ENCODE measurements at regions not wholly inside any gene's neighbourhood (a gene's known extent, or its start where the extent isn't known, plus 50 kb on each side); places are given as distances from the start of the nearest gene placed in this dataset.

DNA sequence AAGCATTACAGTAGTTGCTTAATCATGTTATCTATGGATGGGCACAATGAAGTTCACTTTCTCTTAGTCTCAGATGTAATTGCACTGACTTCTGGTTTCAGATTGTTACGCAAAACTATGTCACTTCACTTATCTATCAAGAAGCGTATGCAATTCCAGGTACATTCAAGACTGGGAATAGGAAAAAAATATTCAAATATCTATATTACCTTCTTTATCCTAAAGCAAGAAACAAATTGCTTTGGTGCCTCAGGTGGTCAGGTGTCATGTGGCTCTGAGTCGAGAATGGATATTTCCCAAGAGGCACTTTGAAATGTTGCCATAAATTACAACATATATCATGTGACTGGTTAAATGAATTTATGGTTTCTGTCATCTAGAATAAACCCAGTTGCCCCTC, 318.6 kb downstream of the SS18 start:
- Histone ChIP-seq H3K27me3 (ENCODE audit: control insufficient read depth, extremely low read depth, insufficient read depth, low read length) (no peaks in the 10 kb centered on the region), H3K79me2 (ENCODE audit: control insufficient read depth, insufficient read depth, low read length) (no peaks in the 10 kb centered on the region), H3K4me3 (ENCODE audit: control insufficient read depth in 2 of 3, extremely low read depth in 1 of 3, insufficient read depth in 2 of 3, low read depth in 1 of 3, low read length in 3 of 3) (no peak overlapping the region), H3K27ac (ENCODE audit: control insufficient read depth, insufficient read depth, low read length) (no peak overlapping the region), H3K36me3 (ENCODE audit: control insufficient read depth in 2 of 2, extremely low read depth in 1 of 2, insufficient read depth in 2 of 2, low read length in 2 of 2) (no peaks in the 10 kb centered on the region), H3K4me1 (ENCODE audit: control insufficient read depth, extremely low read depth, insufficient read depth, low read length) (no peaks in the 10 kb centered on the region), H3K9me1 (ENCODE audit: control insufficient read depth, extremely low read depth, insufficient read depth, low read length) (no peaks in the 10 kb centered on the region), H4K20me1 (ENCODE audit: control insufficient read depth, extremely low read depth, insufficient read depth, low read length) (no peaks in the 10 kb centered on the region), H2AFZ (ENCODE audit: control insufficient read depth, low read length) (no peak overlapping the region), H3K4me2 (ENCODE audit: control insufficient read depth, extremely low read depth, insufficient read depth, low read depth, low read length) (no peak overlapping the region), H3K9ac (ENCODE audit: control insufficient read depth, extremely low read depth, insufficient read depth, low read length) (no peak overlapping the region), H3K9me3 (ENCODE audit: control insufficient read depth, low read depth, low read length) (no peaks in the 10 kb centered on the region)
- dilution Hi-C loops (cut with MboI; ENCODE audit: extremely low pct_ligation_motif_present, low sequenced_read_pairs), result no loop called here
- DNase-seq (ENCODE audit: low read depth, low spot score) (no peak), FAIRE-seq (no peak)
- TF ChIP-seq, protein P1, sequence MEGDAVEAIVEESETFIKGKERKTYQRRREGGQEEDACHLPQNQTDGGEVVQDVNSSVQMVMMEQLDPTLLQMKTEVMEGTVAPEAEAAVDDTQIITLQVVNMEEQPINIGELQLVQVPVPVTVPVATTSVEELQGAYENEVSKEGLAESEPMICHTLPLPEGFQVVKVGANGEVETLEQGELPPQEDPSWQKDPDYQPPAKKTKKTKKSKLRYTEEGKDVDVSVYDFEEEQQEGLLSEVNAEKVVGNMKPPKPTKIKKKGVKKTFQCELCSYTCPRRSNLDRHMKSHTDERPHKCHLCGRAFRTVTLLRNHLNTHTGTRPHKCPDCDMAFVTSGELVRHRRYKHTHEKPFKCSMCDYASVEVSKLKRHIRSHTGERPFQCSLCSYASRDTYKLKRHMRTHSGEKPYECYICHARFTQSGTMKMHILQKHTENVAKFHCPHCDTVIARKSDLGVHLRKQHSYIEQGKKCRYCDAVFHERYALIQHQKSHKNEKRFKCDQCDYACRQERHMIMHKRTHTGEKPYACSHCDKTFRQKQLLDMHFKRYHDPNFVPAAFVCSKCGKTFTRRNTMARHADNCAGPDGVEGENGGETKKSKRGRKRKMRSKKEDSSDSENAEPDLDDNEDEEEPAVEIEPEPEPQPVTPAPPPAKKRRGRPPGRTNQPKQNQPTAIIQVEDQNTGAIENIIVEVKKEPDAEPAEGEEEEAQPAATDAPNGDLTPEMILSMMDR (optimal IDR thresholded peaks at IDR 0.05 in 1 of 3, IDR thresholded peaks at IDR 0.05 in 1 of 3, conservative IDR thresholded peaks at IDR 0.05 in 1 of 3; ENCODE audit: extremely low read depth in 1 of 3, insufficient read depth in 2 of 3, low read length in 3 of 3), result no peak
- no peak for TF ChIP-seq EZH2 (IDR thresholded peaks at IDR 0.05; ENCODE audit: low read length)

DNA sequence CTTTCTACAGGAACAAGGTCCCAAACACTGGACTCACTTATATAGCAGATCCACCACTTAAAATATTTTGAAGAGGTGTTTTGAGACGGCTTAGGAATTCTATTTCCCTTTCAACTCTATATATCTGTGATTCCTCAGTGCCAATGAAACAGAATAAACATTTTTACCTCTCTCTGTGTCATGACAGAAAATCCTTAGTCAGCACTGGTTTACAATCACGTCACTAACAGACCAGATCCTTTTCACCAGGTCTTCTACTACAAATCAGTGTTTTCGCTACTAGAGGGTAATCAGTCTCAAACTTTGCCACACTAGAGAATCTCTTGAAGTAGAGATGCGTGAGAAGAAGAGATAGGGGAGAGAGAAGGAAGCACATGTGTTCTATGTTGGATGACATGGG, 325.6 kb downstream of the SS18 start:
- FAIRE-seq, result no peak
- dilution Hi-C loops (cut with MboI; ENCODE audit: extremely low pct_ligation_motif_present, low sequenced_read_pairs), result no loop called here
- TF ChIP-seq, protein P1 (optimal IDR thresholded peaks at IDR 0.05 in 1 of 3, IDR thresholded peaks at IDR 0.05 in 1 of 3, conservative IDR thresholded peaks at IDR 0.05 in 1 of 3; ENCODE audit: extremely low read depth in 1 of 3, insufficient read depth in 2 of 3, low read length in 3 of 3), result no peak
- TF ChIP-seq EZH2 (IDR thresholded peaks at IDR 0.05; ENCODE audit: low read length), result no peak

More for the DNA sequence above, 325.6 kb downstream of the SS18 start:
- Histone ChIP-seq H3K27ac (ENCODE audit: control insufficient read depth, insufficient read depth, low read length) (no peak overlapping the region), H2AFZ (ENCODE audit: control insufficient read depth, low read length) (no peak overlapping the region), H3K4me3 (ENCODE audit: control insufficient read depth in 2 of 3, extremely low read depth in 1 of 3, insufficient read depth in 2 of 3, low read depth in 1 of 3, low read length in 3 of 3) (no peak overlapping the region), H3K4me1 (ENCODE audit: control insufficient read depth, extremely low read depth, insufficient read depth, low read length) (no peaks in the 10 kb centered on the region), H3K9ac (ENCODE audit: control insufficient read depth, extremely low read depth, insufficient read depth, low read length) (no peak overlapping the region), H3K79me2 (ENCODE audit: control insufficient read depth, insufficient read depth, low read length) (no peaks in the 10 kb centered on the region), H4K20me1 (ENCODE audit: control insufficient read depth, extremely low read depth, insufficient read depth, low read length) (no peaks in the 10 kb centered on the region), H3K27me3 (ENCODE audit: control insufficient read depth, extremely low read depth, insufficient read depth, low read length) (no peaks in the 10 kb centered on the region), H3K4me2 (ENCODE audit: control insufficient read depth, extremely low read depth, insufficient read depth, low read depth, low read length) (no peak overlapping the region), H3K9me3 (ENCODE audit: control insufficient read depth, low read depth, low read length) (no peaks in the 10 kb centered on the region), H3K9me1 (ENCODE audit: control insufficient read depth, extremely low read depth, insufficient read depth, low read length) (no peaks in the 10 kb centered on the region), H3K36me3 (ENCODE audit: control insufficient read depth in 2 of 2, extremely low read depth in 1 of 2, insufficient read depth in 2 of 2, low read length in 2 of 2) (no peaks in the 10 kb centered on the region)
- DNase-seq (ENCODE audit: low read depth, low spot score), result no peak

All from keratinocyte (primary cell).